Endothelial cell (in vitro differentiated cells): ENCODE measurements at regions not wholly inside any gene's neighbourhood (a gene's known extent, or its start where the extent isn't known, plus 50 kb on each side); places are given as distances from the start of the nearest gene placed in this dataset.

Experiments used
- DNase-seq: peaks from one replicate; pipeline ENCODE4 v3.0.0; 2021; ENCODE audit warnings: low spot score
- H3K27ac Mint-ChIP-seq: one replicate; pipeline ENCODE4 v1.8.0; 2021; ENCODE audit warnings: mixed read lengths, inconsistent platforms; ENCODE audit not compliant: unreplicated experiment
- H3K27me3 Mint-ChIP-seq: one replicate; pipeline ENCODE4 v1.8.0; 2021; ENCODE audit warnings: mild to moderate bottlenecking, moderate library complexity, mixed read lengths, inconsistent platforms; ENCODE audit not compliant: unreplicated experiment
- H3K36me3 Mint-ChIP-seq: one replicate; pipeline ENCODE4 v1.8.0; 2021; ENCODE audit warnings: mild to moderate bottlenecking, low read depth, mixed read lengths, inconsistent platforms; ENCODE audit not compliant: unreplicated experiment
- H3K4me1 Mint-ChIP-seq: one replicate; pipeline ENCODE4 v1.8.0; 2021; ENCODE audit warnings: mild to moderate bottlenecking, mixed read lengths, inconsistent platforms; ENCODE audit not compliant: unreplicated experiment
- H3K4me3 Mint-ChIP-seq: one replicate; pipeline ENCODE4 v1.8.0; 2021; ENCODE audit warnings: mild to moderate bottlenecking, mixed read lengths, inconsistent platforms; ENCODE audit not compliant: unreplicated experiment
- H3K9me3 Mint-ChIP-seq: one replicate; pipeline ENCODE4 v1.8.0; 2021; ENCODE audit warnings: mixed read lengths, inconsistent platforms; ENCODE audit not compliant: unreplicated experiment
- TF ChIP-seq, protein P1 (sequence below): fragments of 200-600 bp; sonication (generic); IDR thresholded peaks from one replicate; pipeline ENCODE4 v1.5.0; 2021; ENCODE audit warnings: antibody characterized with exemption; ENCODE audit not compliant: unreplicated experiment

DNA sequence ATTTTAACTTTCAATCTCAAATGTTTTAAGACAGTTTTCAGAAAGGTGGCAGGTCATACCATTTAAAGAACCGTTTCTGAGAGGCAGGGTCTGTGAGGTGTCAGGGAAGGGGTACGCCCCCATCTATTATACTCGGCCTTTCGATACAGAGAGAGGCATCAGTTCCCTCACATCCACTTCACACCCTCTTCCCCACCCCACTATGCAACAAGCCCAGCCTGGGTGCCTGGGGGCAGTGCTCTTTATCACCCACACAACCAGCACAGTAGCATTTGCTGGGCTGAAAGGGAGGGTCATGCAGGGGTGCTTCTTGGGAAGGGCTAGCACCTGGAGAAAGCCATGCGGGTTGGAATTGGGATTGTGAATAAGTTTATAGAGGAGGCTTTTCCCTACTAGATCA is 56.0 kb upstream of the KCNMB2 start:
- no peak for DNase-seq
- H3K4me3 Mint-ChIP-seq = no peak overlapping the region
- TF ChIP-seq, protein P1, sequence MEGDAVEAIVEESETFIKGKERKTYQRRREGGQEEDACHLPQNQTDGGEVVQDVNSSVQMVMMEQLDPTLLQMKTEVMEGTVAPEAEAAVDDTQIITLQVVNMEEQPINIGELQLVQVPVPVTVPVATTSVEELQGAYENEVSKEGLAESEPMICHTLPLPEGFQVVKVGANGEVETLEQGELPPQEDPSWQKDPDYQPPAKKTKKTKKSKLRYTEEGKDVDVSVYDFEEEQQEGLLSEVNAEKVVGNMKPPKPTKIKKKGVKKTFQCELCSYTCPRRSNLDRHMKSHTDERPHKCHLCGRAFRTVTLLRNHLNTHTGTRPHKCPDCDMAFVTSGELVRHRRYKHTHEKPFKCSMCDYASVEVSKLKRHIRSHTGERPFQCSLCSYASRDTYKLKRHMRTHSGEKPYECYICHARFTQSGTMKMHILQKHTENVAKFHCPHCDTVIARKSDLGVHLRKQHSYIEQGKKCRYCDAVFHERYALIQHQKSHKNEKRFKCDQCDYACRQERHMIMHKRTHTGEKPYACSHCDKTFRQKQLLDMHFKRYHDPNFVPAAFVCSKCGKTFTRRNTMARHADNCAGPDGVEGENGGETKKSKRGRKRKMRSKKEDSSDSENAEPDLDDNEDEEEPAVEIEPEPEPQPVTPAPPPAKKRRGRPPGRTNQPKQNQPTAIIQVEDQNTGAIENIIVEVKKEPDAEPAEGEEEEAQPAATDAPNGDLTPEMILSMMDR = no peak
- no peaks in the 10 kb centered on the region for H3K36me3 Mint-ChIP-seq
- no peak overlapping the region for H3K27ac Mint-ChIP-seq
- no peaks in the 10 kb centered on the region for H3K27me3 Mint-ChIP-seq
- no peaks in the 10 kb centered on the region for H3K4me1 Mint-ChIP-seq
- no peaks in the 10 kb centered on the region for H3K9me3 Mint-ChIP-seq

DNA sequence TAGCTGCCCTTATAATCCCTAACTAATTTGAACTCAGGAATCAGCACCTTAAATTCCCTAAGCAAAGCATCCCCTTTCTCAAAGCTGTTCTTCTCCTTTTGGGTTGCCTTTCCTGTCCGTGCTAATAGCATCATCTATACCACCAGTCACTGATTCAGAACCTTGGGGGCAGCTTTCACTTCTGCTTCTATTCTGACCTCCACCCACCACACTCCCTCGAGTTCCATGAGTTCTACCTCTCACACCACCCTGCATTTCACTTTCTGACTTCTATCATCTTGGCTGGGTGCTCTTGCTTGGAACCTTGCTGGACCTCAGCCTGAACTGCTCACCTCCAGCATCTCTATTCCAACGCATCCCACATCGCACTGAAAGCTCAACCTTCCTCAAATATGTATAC is 55.4 kb upstream of the KCNMB2 start:
- H3K36me3 Mint-ChIP-seq = no peaks in the 10 kb centered on the region
- no peak overlapping the region for H3K4me3 Mint-ChIP-seq
- H3K27ac Mint-ChIP-seq = no peak overlapping the region
- H3K4me1 Mint-ChIP-seq = no peaks in the 10 kb centered on the region
- H3K27me3 Mint-ChIP-seq = no peaks in the 10 kb centered on the region
- DNase-seq = no peak
- TF ChIP-seq, protein P1 = no peak
- no peaks in the 10 kb centered on the region for H3K9me3 Mint-ChIP-seq

DNA sequence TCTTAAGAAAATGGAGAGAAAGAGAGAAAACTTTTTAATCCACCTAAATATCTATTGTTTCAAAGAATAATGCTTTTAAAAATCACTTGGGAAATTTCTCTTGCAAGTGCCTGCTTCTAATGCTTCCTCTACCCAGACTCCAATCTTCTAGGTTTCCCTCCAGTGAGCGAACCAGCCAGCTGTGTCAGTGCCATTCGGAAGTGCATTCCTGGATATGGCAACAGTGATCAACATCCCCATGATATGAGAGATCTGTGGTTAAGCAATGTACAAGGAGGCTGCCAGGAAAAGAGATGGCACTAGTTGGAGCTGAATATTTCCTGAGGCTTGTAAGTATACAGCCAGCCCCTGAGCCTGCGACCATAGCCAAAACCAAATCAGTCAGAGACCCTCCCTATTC is 53.3 kb upstream of the KCNMB2 start:
- no peak overlapping the region for H3K27ac Mint-ChIP-seq
- H3K36me3 Mint-ChIP-seq = no peaks in the 10 kb centered on the region
- H3K4me3 Mint-ChIP-seq = no peak overlapping the region
- H3K27me3 Mint-ChIP-seq = no peaks in the 10 kb centered on the region
- DNase-seq = no peak
- TF ChIP-seq, protein P1 = no peak
- H3K9me3 Mint-ChIP-seq = no peaks in the 10 kb centered on the region
- H3K4me1 Mint-ChIP-seq = no peaks in the 10 kb centered on the region

DNA sequence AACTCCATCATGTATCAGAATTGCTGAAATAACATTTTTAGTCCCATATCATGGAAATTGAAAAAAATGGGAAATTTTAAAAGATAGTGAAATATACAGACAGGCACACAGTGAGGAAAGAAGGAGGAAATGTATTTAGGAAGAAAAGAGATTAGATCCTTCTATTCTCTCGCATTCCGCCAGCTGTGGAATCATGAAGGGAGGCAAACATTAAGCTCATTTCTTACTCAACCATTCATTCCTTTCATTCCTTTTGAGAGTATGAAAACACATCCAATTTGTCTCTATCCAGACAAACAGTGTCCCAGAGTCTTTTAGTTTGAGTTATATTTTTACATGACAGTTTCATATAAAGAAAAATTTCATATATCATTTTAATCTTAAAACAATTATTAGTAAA is 52.5 kb upstream of the KCNMB2 start:
- Mint-ChIP-seq H3K27me3 (no peaks in the 10 kb centered on the region), H3K9me3 (no peaks in the 10 kb centered on the region), H3K27ac (no peak overlapping the region), H3K4me1 (no peaks in the 10 kb centered on the region), H3K4me3 (no peak overlapping the region), H3K36me3 (no peaks in the 10 kb centered on the region)
- no peak for DNase-seq
- TF ChIP-seq, protein P1 = no peak

DNA sequence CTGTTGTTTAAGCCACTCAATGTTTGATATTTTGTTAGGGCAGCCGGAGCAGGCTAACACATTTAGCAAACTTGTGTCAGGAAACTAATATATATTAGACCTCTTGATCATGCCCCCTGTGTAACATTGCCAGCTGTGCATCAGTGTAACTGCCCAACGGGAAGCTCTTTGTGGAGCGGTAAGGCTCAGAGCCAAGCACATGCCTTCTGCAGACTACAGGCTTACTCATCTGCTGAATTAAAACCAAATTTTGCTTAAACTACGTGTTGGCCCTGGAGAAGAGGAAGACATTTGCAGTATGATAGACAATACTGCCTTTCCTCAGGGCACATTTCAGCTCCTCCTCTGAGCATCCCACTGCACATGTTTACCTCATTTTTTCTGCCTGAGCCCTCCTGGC is 50.5 kb upstream of the KCNMB2 start:
- Mint-ChIP-seq H3K4me1 (no peaks in the 10 kb centered on the region), H3K27me3 (no peaks in the 10 kb centered on the region), H3K4me3 (no peak overlapping the region), H3K36me3 (no peaks in the 10 kb centered on the region), H3K9me3 (no peaks in the 10 kb centered on the region), H3K27ac (no peak overlapping the region)
- no peak for DNase-seq
- TF ChIP-seq, protein P1 = no peak
